NB4 (cell line): ENCODE measurements at regions not wholly inside any gene's neighbourhood (a gene's known extent, or its start where the extent isn't known, plus 50 kb on each side); places are given as distances from the start of the nearest gene placed in this dataset.

Experiments used
- MAX ChIP-seq: IDR thresholded peaks from 2 replicates; pipeline ENCODE4 v1.6.1; 2011; ENCODE audit warnings: low read depth, low read length
- MYC ChIP-seq: IDR thresholded peaks from 2 replicates; pipeline ENCODE4 v1.6.1; 2011; ENCODE audit warnings: low read depth, low read length
- POLR2A ChIP-seq: IDR thresholded peaks from 2 replicates; pipeline ENCODE4 v1.6.1; 2011; ENCODE audit warnings: mild to moderate bottlenecking; ENCODE audit not compliant: insufficient read length; ENCODE audit errors: extremely low read depth
- TF ChIP-seq, protein P1 (sequence below): IDR thresholded peaks from one replicate; pipeline ENCODE4 v1.5.1; 2012; ENCODE audit warnings: low read depth, low read length

DNA sequence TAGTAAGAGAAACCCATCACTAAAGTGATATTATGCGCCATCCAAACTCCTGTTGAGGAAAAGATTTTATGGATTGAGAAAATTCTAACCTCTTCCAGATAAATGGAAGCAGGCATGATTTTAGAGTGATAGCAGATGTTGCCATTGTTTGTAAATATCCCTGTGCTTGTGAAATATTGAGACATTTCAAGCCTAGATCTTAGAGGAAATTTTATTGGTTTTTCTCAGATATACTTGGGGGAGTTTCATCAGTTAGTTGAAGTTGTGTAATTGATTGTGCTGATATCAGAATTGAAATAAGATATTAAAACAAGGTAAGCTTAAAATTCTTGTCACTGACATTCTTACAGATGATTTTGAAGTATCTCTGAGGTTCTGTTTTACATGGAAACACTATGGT lies 390.9 kb upstream of the FANCL start:
- TF ChIP-seq, protein P1, sequence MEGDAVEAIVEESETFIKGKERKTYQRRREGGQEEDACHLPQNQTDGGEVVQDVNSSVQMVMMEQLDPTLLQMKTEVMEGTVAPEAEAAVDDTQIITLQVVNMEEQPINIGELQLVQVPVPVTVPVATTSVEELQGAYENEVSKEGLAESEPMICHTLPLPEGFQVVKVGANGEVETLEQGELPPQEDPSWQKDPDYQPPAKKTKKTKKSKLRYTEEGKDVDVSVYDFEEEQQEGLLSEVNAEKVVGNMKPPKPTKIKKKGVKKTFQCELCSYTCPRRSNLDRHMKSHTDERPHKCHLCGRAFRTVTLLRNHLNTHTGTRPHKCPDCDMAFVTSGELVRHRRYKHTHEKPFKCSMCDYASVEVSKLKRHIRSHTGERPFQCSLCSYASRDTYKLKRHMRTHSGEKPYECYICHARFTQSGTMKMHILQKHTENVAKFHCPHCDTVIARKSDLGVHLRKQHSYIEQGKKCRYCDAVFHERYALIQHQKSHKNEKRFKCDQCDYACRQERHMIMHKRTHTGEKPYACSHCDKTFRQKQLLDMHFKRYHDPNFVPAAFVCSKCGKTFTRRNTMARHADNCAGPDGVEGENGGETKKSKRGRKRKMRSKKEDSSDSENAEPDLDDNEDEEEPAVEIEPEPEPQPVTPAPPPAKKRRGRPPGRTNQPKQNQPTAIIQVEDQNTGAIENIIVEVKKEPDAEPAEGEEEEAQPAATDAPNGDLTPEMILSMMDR, result no peak
- TF ChIP-seq MYC, result no peak
- TF ChIP-seq POLR2A, result no peak
- TF ChIP-seq MAX, result no peak
